Astrocyte (in vitro differentiated cells and primary cell): ENCODE measurements at regions not wholly inside any gene's neighbourhood (a gene's known extent, or its start where the extent isn't known, plus 50 kb on each side); places are given as distances from the start of the nearest gene placed in this dataset.

Experiments
- DNase-seq: peaks from one replicate; pipeline ENCODE4 v3.0.0-alpha.2; 2010; ENCODE audit warnings: low read depth
- FAIRE-seq: peaks from 2 replicates; lab custom pipeline; 2011; peaks lifted over from hg19 to GRCh38; lab: Jason Lieb, UNC
- H2AFZ ChIP-seq: 2 replicates; pipeline ENCODE4 v1.6.0; 2012; ENCODE audit warnings: low read depth, low read length, inconsistent platforms
- H3K27ac ChIP-seq: 2 replicates; pipeline ENCODE4 v1.5.1; 2011; ENCODE audit warnings: low read depth, low read length, inconsistent platforms
- H3K27me3 ChIP-seq: 2 replicates; pipeline ENCODE4 v1.6.0; 2011; ENCODE audit warnings: low read length, inconsistent platforms; ENCODE audit not compliant: insufficient read depth
- H3K36me3 ChIP-seq: 2 replicates; pipeline ENCODE4 v1.5.1; 2011; ENCODE audit warnings: low read length, inconsistent platforms; ENCODE audit not compliant: insufficient read depth
- H3K4me1 ChIP-seq: 2 replicates; pipeline ENCODE4 v1.5.1; 2011; ENCODE audit warnings: low read length, inconsistent platforms; ENCODE audit not compliant: insufficient read depth
- H3K4me2 ChIP-seq: 2 replicates; pipeline ENCODE4 v1.6.0; 2012; ENCODE audit warnings: low read length, inconsistent platforms
- H3K4me3 ChIP-seq: 2 replicates; pipeline ENCODE4 v1.5.1; 2011; ENCODE audit warnings: low read depth, mild to moderate bottlenecking, low read length, inconsistent platforms; ENCODE audit not compliant: insufficient read depth
- H3K79me2 ChIP-seq: 2 replicates; pipeline ENCODE4 v1.6.0; 2012; ENCODE audit warnings: mild to moderate bottlenecking, low read length, inconsistent platforms; ENCODE audit not compliant: insufficient read depth
- H3K9ac ChIP-seq: 2 replicates; pipeline ENCODE4 v1.6.0; 2012; ENCODE audit warnings: mild to moderate bottlenecking, low read length, inconsistent platforms
- H3K9me3 ChIP-seq: 2 replicates; pipeline ENCODE4 v1.5.1; 2012; ENCODE audit warnings: low read depth, mild to moderate bottlenecking, low read length, inconsistent platforms; ENCODE audit not compliant: insufficient read depth
- H4K20me1 ChIP-seq: 2 replicates; pipeline ENCODE4 v1.6.0; 2012; ENCODE audit warnings: low read length, inconsistent platforms; ENCODE audit not compliant: insufficient read depth
- H3K27ac Mint-ChIP-seq: one replicate; pipeline ENCODE4 v1.8.0; 2021; ENCODE audit warnings: mild to moderate bottlenecking, mixed read lengths; ENCODE audit not compliant: unreplicated experiment
- H3K27me3 Mint-ChIP-seq: one replicate; pipeline ENCODE4 v1.8.0; 2021; ENCODE audit warnings: low read depth, mixed read lengths; ENCODE audit not compliant: unreplicated experiment
- H3K36me3 Mint-ChIP-seq: one replicate; pipeline ENCODE4 v1.8.0; 2021; ENCODE audit warnings: low read depth, mixed read lengths; ENCODE audit not compliant: unreplicated experiment
- H3K4me1 Mint-ChIP-seq: one replicate; pipeline ENCODE4 v1.8.0; 2021; ENCODE audit warnings: low read depth, mixed read lengths; ENCODE audit not compliant: unreplicated experiment
- H3K4me3 Mint-ChIP-seq: one replicate; pipeline ENCODE4 v1.8.0; 2021; ENCODE audit warnings: mild to moderate bottlenecking, moderate library complexity, mixed read lengths; ENCODE audit not compliant: unreplicated experiment
- H3K9me3 Mint-ChIP-seq: one replicate; pipeline ENCODE4 v1.8.0; 2021; ENCODE audit warnings: mild to moderate bottlenecking, mixed read lengths; ENCODE audit not compliant: unreplicated experiment
- EZH2 ChIP-seq: IDR thresholded peaks from 2 replicates; pipeline ENCODE4 v1.6.1; 2012; ENCODE audit warnings: mild to moderate bottlenecking, low read length, inconsistent platforms; ENCODE audit not compliant: insufficient read depth
- TF ChIP-seq, protein P1 (sequence below): IDR thresholded peaks from 2 replicates; pipeline ENCODE4 v1.5.1; 2011; ENCODE audit warnings: low read depth, mild to moderate bottlenecking, inconsistent platforms, low read length, moderate library complexity; ENCODE audit not compliant: insufficient read depth

GRCh38 chr10:88063861-88064557 is 200.6 kb downstream of the PTEN start:
- Mint-ChIP-seq H3K36me3 (no peaks in the 10 kb centered on the region), H3K4me1 (peaks cover 45% of the 10 kb centered on the region), H3K27ac (peak overlapping the region; percentile 92), H3K27me3 (no peaks in the 10 kb centered on the region), H3K4me3 (no peak overlapping the region), H3K9me3 (peaks cover 4% of the 10 kb centered on the region)
- no peak for FAIRE-seq
- Histone ChIP-seq H3K4me3 (no peak overlapping the region), H3K79me2 (no peaks in the 10 kb centered on the region), H3K9ac (no peak overlapping the region), H3K36me3 (no peaks in the 10 kb centered on the region), H2AFZ (no peak overlapping the region), H3K27me3 (no peaks in the 10 kb centered on the region), H3K4me2 (no peak overlapping the region), H3K9me3 (no peaks in the 10 kb centered on the region), H3K27ac (no peak overlapping the region), H3K4me1 (peaks cover 13% of the 10 kb centered on the region), H4K20me1 (no peaks in the 10 kb centered on the region)
- TF ChIP-seq, protein P1, sequence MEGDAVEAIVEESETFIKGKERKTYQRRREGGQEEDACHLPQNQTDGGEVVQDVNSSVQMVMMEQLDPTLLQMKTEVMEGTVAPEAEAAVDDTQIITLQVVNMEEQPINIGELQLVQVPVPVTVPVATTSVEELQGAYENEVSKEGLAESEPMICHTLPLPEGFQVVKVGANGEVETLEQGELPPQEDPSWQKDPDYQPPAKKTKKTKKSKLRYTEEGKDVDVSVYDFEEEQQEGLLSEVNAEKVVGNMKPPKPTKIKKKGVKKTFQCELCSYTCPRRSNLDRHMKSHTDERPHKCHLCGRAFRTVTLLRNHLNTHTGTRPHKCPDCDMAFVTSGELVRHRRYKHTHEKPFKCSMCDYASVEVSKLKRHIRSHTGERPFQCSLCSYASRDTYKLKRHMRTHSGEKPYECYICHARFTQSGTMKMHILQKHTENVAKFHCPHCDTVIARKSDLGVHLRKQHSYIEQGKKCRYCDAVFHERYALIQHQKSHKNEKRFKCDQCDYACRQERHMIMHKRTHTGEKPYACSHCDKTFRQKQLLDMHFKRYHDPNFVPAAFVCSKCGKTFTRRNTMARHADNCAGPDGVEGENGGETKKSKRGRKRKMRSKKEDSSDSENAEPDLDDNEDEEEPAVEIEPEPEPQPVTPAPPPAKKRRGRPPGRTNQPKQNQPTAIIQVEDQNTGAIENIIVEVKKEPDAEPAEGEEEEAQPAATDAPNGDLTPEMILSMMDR = no peak
- no peak for TF ChIP-seq EZH2
- DNase-seq = no peak

- H3K9me3 ChIP-seq = no peaks in the 10 kb centered on the region
- no peaks in the 10 kb centered on the region for H3K36me3 Mint-ChIP-seq
- no peaks in the 10 kb centered on the region for H3K27me3 Mint-ChIP-seq
- FAIRE-seq (no peak), DNase-seq (no peak)
- H3K4me3 Mint-ChIP-seq = no peak overlapping the region
- H3K4me1 Mint-ChIP-seq = peaks cover 45% of the 10 kb centered on the region
- no peaks in the 10 kb centered on the region for H4K20me1 ChIP-seq
- no peak overlapping the region for H3K4me2 ChIP-seq
- H3K27ac Mint-ChIP-seq = peak overlapping the region; percentile 81
- peaks cover 4% of the 10 kb centered on the region for H3K9me3 Mint-ChIP-seq
- H3K27ac ChIP-seq = no peak overlapping the region
- no peak overlapping the region for H2AFZ ChIP-seq
- no peak overlapping the region for H3K4me3 ChIP-seq
- H3K36me3 ChIP-seq = no peaks in the 10 kb centered on the region
- H3K9ac ChIP-seq = no peak overlapping the region
- peaks cover 13% of the 10 kb centered on the region for H3K4me1 ChIP-seq
- TF ChIP-seq, protein P1 = no peak
- no peak for TF ChIP-seq EZH2
- no peaks in the 10 kb centered on the region for H3K27me3 ChIP-seq
- no peaks in the 10 kb centered on the region for H3K79me2 ChIP-seq
Measured at GRCh38 chr10:88064608-88065382, 201.4 kb downstream of the PTEN start.
